Natural killer cell (primary cell): ENCODE measurements at regions not wholly inside any gene's neighbourhood (a gene's known extent, or its start where the extent isn't known, plus 50 kb on each side); places are given as distances from the start of the nearest gene placed in this dataset.

Source experiments
- ATAC-seq, 3 donors: fragments of 150-1000 bp in 2 of 3; fragments of 200-7000 bp in 1 of 3; cut with Tn5 transposase; 1 replicate in 1 of 3; 2 replicates in 2 of 3; pipeline ENCODE4 v1.10.0; 2021; ENCODE audit warnings: mild to moderate bottlenecking in 2 of 3, moderate library complexity in 2 of 3
- DNase-seq, 2 donors: peaks; one replicate each; pipeline versions ENCODE4 v3.0.0 to v3.0.0-alpha.2; 2013 to 2021; ENCODE audit warnings: mixed read lengths in 1 of 2
- H3K27ac ChIP-seq: one replicate; pipeline ENCODE4 v1.5.1; 2013; ENCODE audit warnings: mild to moderate bottlenecking, low read length
- H3K27me3 ChIP-seq: one replicate; pipeline ENCODE4 v1.6.1; 2013; ENCODE audit warnings: low read length; ENCODE audit not compliant: control insufficient read depth, insufficient read depth
- H3K36me3 ChIP-seq: one replicate; pipeline ENCODE4 v1.6.1; 2013; ENCODE audit warnings: low read length; ENCODE audit not compliant: control insufficient read depth, insufficient read depth
- H3K4me1 ChIP-seq: one replicate; pipeline ENCODE4 v1.6.1; 2013; ENCODE audit warnings: low read length; ENCODE audit not compliant: control insufficient read depth, insufficient read depth
- H3K4me3 ChIP-seq: one replicate; pipeline ENCODE4 v1.5.1; 2013; ENCODE audit warnings: low read length
- H3K9me3 ChIP-seq: one replicate; pipeline ENCODE4 v1.6.1; 2013; ENCODE audit warnings: low read length; ENCODE audit not compliant: control insufficient read depth, insufficient read depth
- H3K27ac Mint-ChIP-seq, 2 donors: one replicate each; pipeline ENCODE4 v1.8.0; 2022; ENCODE audit warnings: mild to moderate bottlenecking in 2 of 2, mixed read lengths in 2 of 2, moderate library complexity in 1 of 2
- H3K27me3 Mint-ChIP-seq, 2 donors: one replicate each; pipeline ENCODE4 v1.8.0; 2022; ENCODE audit warnings: low read depth in 2 of 2, mixed read lengths in 2 of 2
- H3K36me3 Mint-ChIP-seq: one replicate; pipeline ENCODE4 v1.8.0; 2022; ENCODE audit warnings: mixed read lengths
- H3K4me1 Mint-ChIP-seq, 2 donors: one replicate each; pipeline ENCODE4 v1.8.0; 2022; ENCODE audit warnings: mixed read lengths in 2 of 2
- H3K4me3 Mint-ChIP-seq: one replicate; pipeline ENCODE4 v1.8.0; 2022; ENCODE audit warnings: mild to moderate bottlenecking, moderate library complexity, mixed read lengths
- H3K9me3 Mint-ChIP-seq, 2 donors: one replicate each; pipeline ENCODE4 v1.8.0; 2022; ENCODE audit warnings: mixed read lengths in 2 of 2
- WGBS: methylation state at CpG from one replicate; pipeline ENCODE4 v1.1.7; 2013; ENCODE audit warnings: missing lambda C conversion rate; ENCODE audit not compliant: insufficient coverage; 5-methylcytosine and 5-hydroxymethylcytosine counted together
- intact Hi-C: fragments of 100-400 bp; cut with micrococcal nuclease; formaldehyde crosslinking; loops from one replicate; pipeline ENCODE4 v1.14.2; 2022
- TF ChIP-seq, protein P1 (sequence below): fragments of 200-600 bp; IDR thresholded peaks from one replicate; pipeline ENCODE4 v1.8.0; 2022; ENCODE audit warnings: antibody characterized with exemption

DNA sequence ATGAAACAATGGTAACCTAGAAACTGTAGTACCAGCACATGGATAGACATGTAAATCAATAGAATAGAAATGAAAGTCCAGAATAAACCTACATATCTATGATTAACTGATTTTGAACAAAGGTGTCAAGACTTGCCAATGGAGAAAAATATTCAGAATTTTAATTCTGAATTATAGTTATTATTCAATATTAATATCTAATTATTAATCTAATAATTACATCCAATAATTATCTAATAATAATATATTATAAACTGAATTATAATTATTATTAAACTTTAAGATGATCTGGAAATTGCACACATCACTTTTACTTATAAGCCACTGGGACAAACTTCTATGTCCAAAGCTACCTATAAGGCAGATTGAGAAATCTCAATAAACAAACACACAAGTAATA is 1365.2 kb upstream of the ADGRL3 start:
- no peak overlapping the region for H3K4me3 ChIP-seq
- intact Hi-C loops, result no loop called here

DNA sequence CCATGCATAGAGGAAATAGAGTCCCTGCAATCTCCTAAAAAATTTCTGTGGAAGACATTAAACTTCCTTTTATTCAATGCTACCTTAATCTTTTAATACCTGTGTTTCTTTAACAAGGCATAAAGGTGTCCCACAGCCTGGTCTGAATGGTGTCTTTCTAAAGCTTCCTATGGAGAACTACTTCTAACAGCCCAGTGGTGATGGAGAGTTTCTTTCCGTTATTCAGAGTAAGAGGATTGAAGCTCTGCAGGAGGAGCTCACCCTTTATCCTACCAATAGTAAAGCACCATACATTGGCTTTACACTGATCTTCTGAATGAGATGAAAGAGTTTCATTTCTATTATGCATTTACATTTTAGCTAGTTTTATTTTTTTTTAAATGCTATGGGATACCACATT is 1362.4 kb upstream of the ADGRL3 start:
- no peaks in the 10 kb centered on the region for H3K27me3 Mint-ChIP-seq
- ATAC-seq, result no peak
- H3K27ac ChIP-seq, result no peak overlapping the region
- H3K4me1 Mint-ChIP-seq, result no peaks in the 10 kb centered on the region
- no peaks in the 10 kb centered on the region for H3K27me3 ChIP-seq
- no peak overlapping the region for H3K4me3 ChIP-seq
- no peaks in the 10 kb centered on the region for H3K36me3 ChIP-seq
- TF ChIP-seq, protein P1, sequence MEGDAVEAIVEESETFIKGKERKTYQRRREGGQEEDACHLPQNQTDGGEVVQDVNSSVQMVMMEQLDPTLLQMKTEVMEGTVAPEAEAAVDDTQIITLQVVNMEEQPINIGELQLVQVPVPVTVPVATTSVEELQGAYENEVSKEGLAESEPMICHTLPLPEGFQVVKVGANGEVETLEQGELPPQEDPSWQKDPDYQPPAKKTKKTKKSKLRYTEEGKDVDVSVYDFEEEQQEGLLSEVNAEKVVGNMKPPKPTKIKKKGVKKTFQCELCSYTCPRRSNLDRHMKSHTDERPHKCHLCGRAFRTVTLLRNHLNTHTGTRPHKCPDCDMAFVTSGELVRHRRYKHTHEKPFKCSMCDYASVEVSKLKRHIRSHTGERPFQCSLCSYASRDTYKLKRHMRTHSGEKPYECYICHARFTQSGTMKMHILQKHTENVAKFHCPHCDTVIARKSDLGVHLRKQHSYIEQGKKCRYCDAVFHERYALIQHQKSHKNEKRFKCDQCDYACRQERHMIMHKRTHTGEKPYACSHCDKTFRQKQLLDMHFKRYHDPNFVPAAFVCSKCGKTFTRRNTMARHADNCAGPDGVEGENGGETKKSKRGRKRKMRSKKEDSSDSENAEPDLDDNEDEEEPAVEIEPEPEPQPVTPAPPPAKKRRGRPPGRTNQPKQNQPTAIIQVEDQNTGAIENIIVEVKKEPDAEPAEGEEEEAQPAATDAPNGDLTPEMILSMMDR, result no peak
- DNase-seq, result no peak
- intact Hi-C loops, result no loop called here
- no peak overlapping the region for H3K4me3 Mint-ChIP-seq
- H3K4me1 ChIP-seq, result no peaks in the 10 kb centered on the region
- peaks cover 8% of the 10 kb centered on the region for H3K36me3 Mint-ChIP-seq
- H3K9me3 ChIP-seq, result no peaks in the 10 kb centered on the region
- H3K27ac Mint-ChIP-seq, result no peak overlapping the region
- WGBS, result no CpG with 5 or more reads among the region's 1 CpG
- H3K9me3 Mint-ChIP-seq, result peaks cover 9 to 14% of the 10 kb centered on the region in 2 donors

More for the DNA sequence above, 1365.2 kb upstream of the ADGRL3 start:
- no peaks in the 10 kb centered on the region for H3K9me3 ChIP-seq
- H3K4me1 ChIP-seq, result no peaks in the 10 kb centered on the region
- no peaks in the 10 kb centered on the region for H3K4me1 Mint-ChIP-seq
- H3K27ac ChIP-seq, result no peak overlapping the region
- no peak for DNase-seq
- no peaks in the 10 kb centered on the region for H3K27me3 Mint-ChIP-seq
- H3K27me3 ChIP-seq, result no peaks in the 10 kb centered on the region
- TF ChIP-seq, protein P1, result no peak
- no peak overlapping the region for H3K27ac Mint-ChIP-seq
- no peaks in the 10 kb centered on the region for H3K36me3 ChIP-seq
- peaks cover 5 to 12% of the 10 kb centered on the region in 2 donors for H3K9me3 Mint-ChIP-seq
- ATAC-seq, result no peak
- H3K4me3 Mint-ChIP-seq, result no peak overlapping the region
- H3K36me3 Mint-ChIP-seq, result no peaks in the 10 kb centered on the region

DNA sequence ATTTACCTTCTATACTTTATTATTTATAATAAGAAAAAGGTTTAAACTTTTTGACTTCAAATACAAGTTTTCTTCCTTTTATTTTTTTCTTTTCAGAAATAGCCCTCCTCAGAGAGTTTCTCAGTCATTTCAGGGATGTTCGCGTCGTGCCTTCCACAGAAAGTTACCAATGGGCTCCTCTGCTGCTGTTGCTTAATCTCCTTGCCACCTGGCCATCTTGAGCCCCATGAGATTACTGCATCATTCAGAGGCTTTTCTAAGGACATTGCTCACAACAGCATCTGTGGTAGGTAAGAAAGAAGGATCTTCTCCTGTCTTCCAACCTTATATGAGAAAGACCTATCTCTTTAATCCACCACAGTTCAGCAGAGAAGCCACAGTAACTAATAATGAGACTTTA is 1361.9 kb upstream of the ADGRL3 start:
- Mint-ChIP-seq H3K4me1 (no peaks in the 10 kb centered on the region), H3K9me3 (peaks cover 11 to 17% of the 10 kb centered on the region in 2 donors), H3K27me3 (no peaks in the 10 kb centered on the region), H3K36me3 (peaks cover 8% of the 10 kb centered on the region), H3K27ac (no peak overlapping the region), H3K4me3 (no peak overlapping the region)
- no peak for ATAC-seq
- Histone ChIP-seq H3K27ac (no peak overlapping the region), H3K4me1 (no peaks in the 10 kb centered on the region), H3K36me3 (no peaks in the 10 kb centered on the region), H3K27me3 (no peaks in the 10 kb centered on the region), H3K9me3 (no peaks in the 10 kb centered on the region), H3K4me3 (no peak overlapping the region)
- WGBS, result 86% methylated on average over 3 of the region's 3 CpGs
- TF ChIP-seq, protein P1, result no peak
- no peak for DNase-seq
- intact Hi-C loops, result no loop called here

DNA sequence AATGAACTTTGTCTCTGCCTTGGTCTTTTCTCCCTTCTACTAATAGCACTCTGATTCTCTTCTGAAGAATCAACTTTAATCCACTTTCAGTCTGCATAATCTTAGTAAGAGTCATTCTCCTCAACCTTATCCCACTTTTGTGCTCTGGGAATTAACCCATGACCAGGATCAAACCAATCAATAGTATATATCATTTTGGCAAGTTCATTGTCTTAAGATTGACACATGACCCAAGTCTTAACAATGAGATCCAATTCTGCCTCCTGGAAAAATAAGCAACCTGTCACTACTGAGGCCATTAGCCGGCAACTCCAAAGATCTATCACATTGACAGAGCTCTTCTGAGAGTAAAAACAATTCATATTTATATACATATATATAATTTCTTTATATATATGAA is 1358.4 kb upstream of the ADGRL3 start:
- H3K27me3 ChIP-seq, result no peaks in the 10 kb centered on the region
- no peaks in the 10 kb centered on the region for H3K9me3 ChIP-seq
- no peak for DNase-seq
- intact Hi-C loops, result no loop called here
- Mint-ChIP-seq H3K4me3 (no peak overlapping the region), H3K9me3 (peaks cover 15 to 26% of the 10 kb centered on the region in 2 donors), H3K27ac (no peak overlapping the region), H3K4me1 (no peaks in the 10 kb centered on the region), H3K27me3 (no peaks in the 10 kb centered on the region), H3K36me3 (peaks cover 8% of the 10 kb centered on the region)
- no peaks in the 10 kb centered on the region for H3K4me1 ChIP-seq
- H3K36me3 ChIP-seq, result no peaks in the 10 kb centered on the region
- TF ChIP-seq, protein P1, result no peak
- ATAC-seq, result no peak
- no peak overlapping the region for H3K27ac ChIP-seq
- no peak overlapping the region for H3K4me3 ChIP-seq
- WGBS, result no CpG with 5 or more reads among the region's 1 CpG
